Keratinocyte (primary cell): ENCODE measurements at regions not wholly inside any gene's neighbourhood (a gene's known extent, or its start where the extent isn't known, plus 50 kb on each side); places are given as distances from the start of the nearest gene placed in this dataset.
"Not testable (repeated sequence)": the region's sequence is repeated elsewhere in the genome, so short reads cannot be mapped to it uniquely, and the experiment has no call there.

Source experiments
- DNase-seq: peaks from one replicate; pipeline ENCODE4 v3.0.0-alpha.2; 2011; ENCODE audit warnings: low read depth, missing footprints, low spot score
- FAIRE-seq: peaks from 2 replicates; lab custom pipeline; 2011; peaks lifted over from hg19 to GRCh38; lab: Jason Lieb, UNC
- H2AFZ ChIP-seq: 2 replicates; pipeline ENCODE4 v1.6.0; 2012; ENCODE audit warnings: low read length, control low read depth, inconsistent platforms; ENCODE audit not compliant: control insufficient read depth
- H3K27ac ChIP-seq: 2 replicates; pipeline ENCODE4 v1.5.1; 2011; ENCODE audit warnings: low read length; ENCODE audit not compliant: control insufficient read depth, insufficient read depth
- H3K27me3 ChIP-seq: 3 replicates; pipeline ENCODE4 v1.6.0; 2011; ENCODE audit warnings: low read length; ENCODE audit not compliant: control insufficient read depth, insufficient read depth; ENCODE audit errors: extremely low read depth
- H3K36me3 ChIP-seq, 2 experiments: 2 replicates in 1 of 2; 3 replicates in 1 of 2; pipeline ENCODE4 v1.5.1; 2011; ENCODE audit warnings: low read length in 2 of 2, mild to moderate bottlenecking in 1 of 2; ENCODE audit not compliant: control insufficient read depth in 2 of 2, insufficient read depth in 2 of 2; ENCODE audit errors: extremely low read depth in 1 of 2
- H3K4me1 ChIP-seq: 3 replicates; pipeline ENCODE4 v1.5.1; 2011; ENCODE audit warnings: low read length; ENCODE audit not compliant: control insufficient read depth, insufficient read depth; ENCODE audit errors: extremely low read depth
- H3K4me2 ChIP-seq: 3 replicates; pipeline ENCODE4 v1.6.0; 2011; ENCODE audit warnings: low read depth, low read length; ENCODE audit not compliant: control insufficient read depth, insufficient read depth; ENCODE audit errors: extremely low read depth
- H3K4me3 ChIP-seq, 3 experiments: fragments of 200-600 bp in 1 of 3; sonication (generic) in 1 of 3; 2 replicates in 2 of 3; 3 replicates in 1 of 3; pipeline ENCODE4 v1.5.1; 2011 to 2016; ENCODE audit warnings: low read length in 3 of 3, mild to moderate bottlenecking in 3 of 3, control low read depth in 2 of 3, inconsistent platforms in 1 of 3, low read depth in 1 of 3, mixed read lengths in 1 of 3, mixed run types in 1 of 3, moderate library complexity in 1 of 3; ENCODE audit not compliant: control insufficient read depth in 2 of 3, insufficient read depth in 2 of 3; ENCODE audit errors: extremely low read depth in 1 of 3
- H3K79me2 ChIP-seq: 2 replicates; pipeline ENCODE4 v1.6.0; 2012; ENCODE audit warnings: low read length; ENCODE audit not compliant: control insufficient read depth, insufficient read depth
- H3K9ac ChIP-seq: 3 replicates; pipeline ENCODE4 v1.6.0; 2011; ENCODE audit warnings: low read length; ENCODE audit not compliant: control insufficient read depth, insufficient read depth; ENCODE audit errors: extremely low read depth
- H3K9me1 ChIP-seq: 3 replicates; pipeline ENCODE4 v1.6.0; 2011; ENCODE audit warnings: low read length; ENCODE audit not compliant: control insufficient read depth, insufficient read depth; ENCODE audit errors: extremely low read depth
- H3K9me3 ChIP-seq: 2 replicates; pipeline ENCODE4 v1.5.1; 2012; ENCODE audit warnings: low read depth, low read length; ENCODE audit not compliant: control insufficient read depth
- H4K20me1 ChIP-seq: 3 replicates; pipeline ENCODE4 v1.6.0; 2011; ENCODE audit warnings: low read length; ENCODE audit not compliant: control insufficient read depth, insufficient read depth; ENCODE audit errors: extremely low read depth
- CTCF ChIP-seq, 3 experiments: IDR thresholded peaks in 1 of 3; conservative IDR thresholded peaks in 1 of 3; optimal IDR thresholded peaks in 1 of 3; 2 replicates in 2 of 3; 3 replicates in 1 of 3; pipeline versions ENCODE3 to v1.5.1; 2011; ENCODE audit warnings: low read length in 3 of 3, mild to moderate bottlenecking in 3 of 3, moderate library complexity in 2 of 3, control low read depth in 1 of 3, inconsistent platforms in 1 of 3; ENCODE audit not compliant: insufficient read depth in 2 of 3; ENCODE audit errors: extremely low read depth in 1 of 3
- EZH2 ChIP-seq: IDR thresholded peaks from one replicate; pipeline ENCODE4 v1.6.1; 2012; ENCODE audit warnings: inconsistent platforms, mild to moderate bottlenecking, low read length, moderate library complexity
- dilution Hi-C: fragments of 300-500 bp; cut with MboI; formaldehyde crosslinking; loops from one replicate; pipeline ENCODE4 v1.7.0; 2020; ENCODE audit warnings: low sequenced_read_pairs; ENCODE audit not compliant: extremely low pct_ligation_motif_present

GRCh38 chr11:129569007-129569406, 193.4 kb downstream of the BARX2 start:
- Histone ChIP-seq H3K36me3 (no peaks in the 10 kb centered on the region), H3K79me2 (no peaks in the 10 kb centered on the region), H3K9ac (no peak overlapping the region), H4K20me1 (no peaks in the 10 kb centered on the region), H3K27me3 (no peaks in the 10 kb centered on the region), H2AFZ (no peak overlapping the region), H3K9me3 (no peaks in the 10 kb centered on the region), H3K9me1 (no peaks in the 10 kb centered on the region), H3K4me2 (no peak overlapping the region), H3K27ac (no peak overlapping the region), H3K4me3 (no peak overlapping the region), H3K4me1 (no peaks in the 10 kb centered on the region)
- dilution Hi-C loops: no loop called here
- DNase-seq (no peak), FAIRE-seq (no peak)
- TF ChIP-seq EZH2 (no peak), CTCF (optimal IDR thresholded peaks at IDR 0.05 in 1 of 3, IDR thresholded peaks at IDR 0.05 in 1 of 3, conservative IDR thresholded peaks at IDR 0.05 in 1 of 3; ENCODE audit: extremely low read depth in 1 of 3, insufficient read depth in 2 of 3, low read length in 3 of 3) (no peak)

- H3K79me2 ChIP-seq, H3K27ac ChIP-seq, DNase-seq, H3K9ac ChIP-seq, H3K4me2 ChIP-seq, H4K20me1 ChIP-seq, H3K9me3 ChIP-seq, H3K4me3 ChIP-seq, dilution Hi-C loops, FAIRE-seq, H3K36me3 ChIP-seq, H2AFZ ChIP-seq, H3K4me1 ChIP-seq, H3K9me1 ChIP-seq, H3K27me3 ChIP-seq: not testable (repeated sequence)
Observed at GRCh38 chr11:129572667-129573066, 197.0 kb downstream of the BARX2 start.

GRCh38 chr11:129573161-129573560, 197.5 kb downstream of the BARX2 start:
- Histone ChIP-seq H3K9me1 (no peaks in the 10 kb centered on the region), H3K4me3 (no peak overlapping the region), H2AFZ (no peak overlapping the region), H3K27me3 (no peaks in the 10 kb centered on the region), H3K9ac (no peak overlapping the region), H3K4me2 (no peak overlapping the region), H4K20me1 (no peaks in the 10 kb centered on the region), H3K36me3 (no peaks in the 10 kb centered on the region), H3K27ac (no peak overlapping the region), H3K9me3 (no peaks in the 10 kb centered on the region), H3K4me1 (no peaks in the 10 kb centered on the region), H3K79me2 (no peaks in the 10 kb centered on the region)
- no peak for DNase-seq
- dilution Hi-C loops: no loop called here
- no peak for FAIRE-seq
- TF ChIP-seq EZH2 (no peak), CTCF (optimal IDR thresholded peaks at IDR 0.05 in 1 of 3, IDR thresholded peaks at IDR 0.05 in 1 of 3, conservative IDR thresholded peaks at IDR 0.05 in 1 of 3; ENCODE audit: extremely low read depth in 1 of 3, insufficient read depth in 2 of 3, low read length in 3 of 3) (no peak)
